Aorta (tissue), 5 donors: ENCODE measurements at regions not wholly inside any gene's neighbourhood (a gene's known extent, or its start where the extent isn't known, plus 50 kb on each side); places are given as distances from the start of the nearest gene placed in this dataset.
A peak's percentile ranks its signal among the peaks of the same experiment; 100 is the strongest.

Experiments
- ATAC-seq: fragments of 200-7000 bp; cut with Tn5 transposase; one replicate; pipeline ENCODE4 v1.9.1; 2022; ENCODE audit warnings: moderate library complexity; ENCODE audit not compliant: low FRiP score
- DNase-seq, 2 donors: peaks; one replicate each; pipeline ENCODE4 v3.0.0-alpha.2; 2020
- H3K27ac ChIP-seq, 2 donors: one replicate each; pipeline ENCODE4 v1.5.1; 2013; ENCODE audit warnings: low read length in 2 of 2, mild to moderate bottlenecking in 2 of 2, moderate library complexity in 2 of 2, control low read depth in 1 of 2, inconsistent platforms in 1 of 2, low read depth in 1 of 2
- H3K27me3 ChIP-seq, 2 donors: one replicate each; pipeline ENCODE4 v1.6.1; 2013; ENCODE audit warnings: control low read depth in 1 of 2, low read length in 1 of 2, mild to moderate bottlenecking in 1 of 2, moderate library complexity in 1 of 2; ENCODE audit not compliant: insufficient read depth in 2 of 2, control insufficient read depth in 1 of 2
- H3K36me3 ChIP-seq, 2 donors: one replicate each; pipeline ENCODE4 v1.6.1; 2013; ENCODE audit warnings: control low read depth in 1 of 2, low read length in 1 of 2, mild to moderate bottlenecking in 1 of 2; ENCODE audit not compliant: insufficient read depth in 2 of 2, control insufficient read depth in 1 of 2
- H3K4me1 ChIP-seq, 2 donors: one replicate each; pipeline ENCODE4 v1.6.1; 2013; ENCODE audit warnings: low read length in 2 of 2, control low read depth in 1 of 2, mild to moderate bottlenecking in 1 of 2, moderate library complexity in 1 of 2; ENCODE audit not compliant: insufficient read depth in 2 of 2, control insufficient read depth in 1 of 2
- H3K4me3 ChIP-seq, 2 donors: one replicate each; pipeline ENCODE4 v1.5.1; 2013; ENCODE audit warnings: low read length in 2 of 2, control low read depth in 1 of 2, mild to moderate bottlenecking in 1 of 2
- H3K9me3 ChIP-seq: one replicate; pipeline ENCODE4 v1.6.1; 2013; ENCODE audit warnings: mild to moderate bottlenecking, low read length; ENCODE audit not compliant: control insufficient read depth
- WGBS, 2 donors: extraction: QIAGEN DNeasy Blood & Tissue Kit; methylation state at CpG; one replicate each; pipeline ENCODE4 v1.1.7; 2013; 5-methylcytosine and 5-hydroxymethylcytosine counted together
- intact Hi-C, 2 donors: fragments of 100-400 bp; cut with DNase I; formaldehyde crosslinking; loops; one replicate each; pipeline versions ENCODE4 v1.14.2 to v1.15.0; 2022
- donor health status: healthy with polysubstance abuse.
- donor health status: Bipolar disorder and iron deficiency.
- donor health status: DM: no; HTN: no; CAD: no.
- donor health status: DM: no; HTN: no; CAD: no.
- donor health status: DM: yes; HTN: yes; CAD: no.

DNA sequence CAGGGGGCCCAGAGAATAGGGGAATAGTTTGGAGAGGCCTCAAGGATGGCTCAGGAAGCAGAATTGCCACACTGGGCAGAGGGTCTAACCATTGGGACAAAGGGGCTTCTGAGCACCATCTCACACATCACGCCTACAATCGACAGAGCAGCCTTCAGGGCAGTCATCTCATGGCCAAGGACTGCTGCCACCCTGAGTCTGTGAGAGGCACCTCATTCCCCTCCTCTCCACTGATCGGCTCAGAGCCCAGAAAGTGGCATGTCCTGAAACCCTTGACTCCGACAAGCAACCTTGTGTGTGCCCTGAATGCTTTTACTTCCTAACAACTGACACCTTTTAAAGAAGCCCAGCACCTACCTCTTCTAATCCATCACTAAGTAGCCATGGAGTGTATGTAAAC lies 128.9 kb upstream of the PTPN3 start:
- DNase-seq (no peak), ATAC-seq (peak; percentile 26)
- H3K36me3 ChIP-seq: no peaks in the 10 kb centered on the region
- peaks cover 2 to 4% of the 10 kb centered on the region in 2 donors for H3K4me1 ChIP-seq
- H3K4me3 ChIP-seq: no peak overlapping the region
- no peak overlapping the region for H3K27ac ChIP-seq
- no peaks in the 10 kb centered on the region for H3K27me3 ChIP-seq
- 14 to 32% methylated on average over 4 of the region's 4 CpGs for WGBS, 2 donors
- intact Hi-C loops: no loop called here
- no peaks in the 10 kb centered on the region for H3K9me3 ChIP-seq

DNA sequence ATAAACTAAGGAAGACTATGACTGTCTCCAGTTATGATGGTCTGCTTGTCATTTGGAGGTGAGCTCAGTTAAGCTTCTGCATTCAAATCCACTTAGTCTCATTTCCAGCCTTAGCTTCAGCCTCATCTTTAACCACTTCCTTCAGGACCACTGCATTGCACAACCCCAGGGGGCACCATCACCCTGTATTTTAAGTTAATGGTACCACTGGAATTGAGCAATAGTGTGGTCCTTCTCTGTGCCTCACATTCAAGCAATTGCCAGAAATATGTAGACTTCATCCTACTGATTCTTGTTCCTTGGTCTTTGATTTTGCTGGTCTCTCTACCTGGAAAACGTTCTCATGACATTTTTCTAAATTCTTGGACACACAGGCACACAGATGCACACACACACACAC lies 131.5 kb upstream of the PTPN3 start:
- no peaks in the 10 kb centered on the region for H3K36me3 ChIP-seq
- peaks cover 2 to 4% of the 10 kb centered on the region in 2 donors for H3K4me1 ChIP-seq
- H3K27me3 ChIP-seq: no peaks in the 10 kb centered on the region
- intact Hi-C loops: no loop called here
- no peaks in the 10 kb centered on the region for H3K9me3 ChIP-seq
- H3K27ac ChIP-seq: no peak overlapping the region
- DNase-seq (no peak), ATAC-seq (no peak)
- no peak overlapping the region for H3K4me3 ChIP-seq
- WGBS, 2 donors: 81 to 87% methylated on average over 1 of the region's 1 CpG

DNA sequence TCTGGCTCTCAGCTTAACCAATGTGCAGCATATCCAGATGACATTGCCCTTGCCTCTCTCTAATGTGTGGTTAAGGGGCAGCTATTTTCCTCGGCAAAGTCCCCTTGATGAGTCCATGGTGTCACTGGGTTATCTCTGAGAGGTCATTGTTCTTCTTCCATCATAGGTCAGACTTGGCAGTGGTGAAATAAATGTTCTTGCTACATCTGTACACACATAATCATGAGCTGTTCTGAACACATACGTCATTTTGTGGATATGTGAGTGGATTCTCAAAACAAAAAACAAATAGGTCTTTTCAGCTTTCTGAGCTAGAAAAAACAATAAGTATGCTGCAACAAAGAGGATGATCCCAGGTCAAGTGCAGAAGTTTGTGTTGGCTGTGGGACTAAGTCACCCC lies 134.7 kb upstream of the PTPN3 start:
- no peak for ATAC-seq
- H3K4me3 ChIP-seq: no peak overlapping the region
- 87 to 92% methylated on average over 2 of the region's 2 CpGs for WGBS, 2 donors
- no peaks in the 10 kb centered on the region for H3K36me3 ChIP-seq
- no peaks in the 10 kb centered on the region for H3K9me3 ChIP-seq
- DNase-seq: no peak
- no peaks in the 10 kb centered on the region for H3K27me3 ChIP-seq
- no peak overlapping the region for H3K27ac ChIP-seq
- intact Hi-C loops: no loop called here
- H3K4me1 ChIP-seq: no peaks in the 10 kb centered on the region

DNA sequence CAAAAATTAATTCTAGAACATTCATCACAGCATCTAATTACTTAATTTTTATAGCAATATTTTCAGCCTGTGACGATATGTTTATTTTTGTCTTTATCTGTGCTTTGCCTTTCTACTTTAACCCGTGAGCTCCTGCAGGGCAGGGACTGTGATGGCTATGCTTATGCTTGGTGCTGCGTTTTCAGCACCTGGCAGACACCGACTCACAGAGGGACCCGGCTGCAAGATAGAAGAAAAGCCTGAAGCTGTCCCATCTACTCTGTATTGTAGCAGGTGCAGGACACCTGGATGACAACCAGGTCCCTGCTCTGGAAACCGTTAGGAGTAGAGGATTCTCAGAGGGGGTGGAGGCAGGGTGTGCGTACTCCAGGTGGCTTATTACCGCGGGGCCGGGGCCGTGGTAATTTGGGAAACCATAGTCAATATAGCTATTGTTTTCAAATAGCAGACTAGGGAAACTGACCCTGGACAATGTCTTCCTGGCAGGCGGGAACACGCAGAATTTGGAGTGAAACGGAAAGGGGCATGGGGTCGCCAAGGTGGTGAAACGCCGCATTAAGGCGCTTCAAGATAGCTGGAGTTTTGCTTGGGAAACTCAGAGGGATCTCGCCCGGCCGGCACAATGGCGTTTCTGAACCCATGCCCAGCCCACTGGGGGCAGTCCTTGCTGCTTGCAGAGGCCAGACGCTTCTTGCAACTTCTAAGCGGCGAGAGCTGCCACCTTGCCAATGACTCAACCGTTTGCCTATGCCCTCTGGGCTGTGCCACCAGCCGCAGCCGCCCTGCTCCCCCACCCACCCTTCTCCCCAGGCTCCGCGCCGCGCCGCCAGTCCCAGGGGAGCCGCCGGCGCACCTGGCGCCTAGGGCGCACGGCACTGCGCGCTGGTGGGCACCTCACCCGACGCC lies 140.1 kb upstream of the PALM2AKAP2 start:
- H3K9me3 ChIP-seq: no peaks in the 10 kb centered on the region
- H3K4me1 ChIP-seq: no peaks in the 10 kb centered on the region
- no peaks in the 10 kb centered on the region for H3K36me3 ChIP-seq
- H3K27me3 ChIP-seq: no peaks in the 10 kb centered on the region
- DNase-seq (peak; percentile 70 to 84), ATAC-seq (peak; percentile 81)
- intact Hi-C loops: no loop called here
- WGBS, 2 donors: 3% methylated on average over 33 to 43 of the region's 43 CpGs
- H3K27ac ChIP-seq: no peak overlapping the region
- H3K4me3 ChIP-seq: peak overlapping the region; percentile 53 to 85

- Histone ChIP-seq H3K36me3 (no peaks in the 10 kb centered on the region), H3K27me3 (no peaks in the 10 kb centered on the region), H3K4me3 (peak overlapping the region; percentile 53 to 85), H3K27ac (no peak overlapping the region), H3K9me3 (no peaks in the 10 kb centered on the region), H3K4me1 (no peaks in the 10 kb centered on the region)
- DNase-seq (peak; percentile 66 to 89), ATAC-seq (peak; percentile 71)
- intact Hi-C loops: no loop called here
- WGBS, 2 donors: 0 to 1% methylated on average over 56 to 59 of the region's 59 CpGs
Measured at GRCh38 chr9:109640580-109641371, 139.2 kb upstream of the PALM2AKAP2 start.

GRCh38 chr9:109641372-109641659 lies 138.7 kb upstream of the PALM2AKAP2 start:
- Histone ChIP-seq H3K4me3 (peak overlapping the region in 1 of 2 donors; percentile 85), H3K36me3 (no peaks in the 10 kb centered on the region), H3K27ac (no peak overlapping the region), H3K9me3 (no peaks in the 10 kb centered on the region), H3K27me3 (no peaks in the 10 kb centered on the region), H3K4me1 (no peaks in the 10 kb centered on the region)
- intact Hi-C loops: no loop called here
- DNase-seq: no peak
- ATAC-seq: no peak
- WGBS, 2 donors: 10 to 13% methylated on average over 8 of the region's 8 CpGs

DNA sequence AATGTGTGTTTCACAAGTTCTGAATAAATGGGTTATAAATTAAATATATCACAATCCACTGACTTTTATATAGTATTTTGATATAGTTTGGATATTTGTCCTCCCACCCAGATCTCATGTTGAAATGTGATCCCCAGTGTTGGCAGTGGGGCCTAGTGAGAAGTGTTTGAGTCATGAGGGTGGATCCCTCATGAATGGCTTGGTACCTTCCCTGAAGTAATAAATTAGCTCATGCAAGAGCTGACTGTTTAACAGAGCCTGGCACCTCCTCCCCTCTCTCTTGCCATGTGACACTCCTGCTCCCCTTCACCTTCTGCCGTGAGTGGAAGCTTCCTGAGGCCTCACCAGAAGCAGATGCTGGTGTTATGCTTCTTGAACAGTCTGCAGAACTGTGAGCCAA lies 127.9 kb upstream of the PALM2AKAP2 start:
- Histone ChIP-seq H3K4me3 (no peak overlapping the region), H3K9me3 (no peaks in the 10 kb centered on the region), H3K36me3 (no peaks in the 10 kb centered on the region), H3K27me3 (no peaks in the 10 kb centered on the region), H3K27ac (no peak overlapping the region), H3K4me1 (no peaks in the 10 kb centered on the region)
- intact Hi-C loops: loop anchor here in 1 of 2 donors (5.0 kb wide), 1 partner anchor 80 kb away; no protein-coding TSS in a partner anchor
- DNase-seq (no peak), ATAC-seq (no peak)
- 81 to 84% methylated on average over 1 of the region's 1 CpG for WGBS, 2 donors

GRCh38 chr9:109652971-109653370 lies 127.0 kb upstream of the PALM2AKAP2 start:
- Histone ChIP-seq H3K36me3 (no peaks in the 10 kb centered on the region), H3K4me3 (no peak overlapping the region), H3K4me1 (no peaks in the 10 kb centered on the region), H3K27me3 (no peaks in the 10 kb centered on the region), H3K27ac (no peak overlapping the region), H3K9me3 (no peaks in the 10 kb centered on the region)
- intact Hi-C loops: loop anchor here (1.0 to 5.0 kb wide), 2 partner anchors 79 to 81 kb away; no protein-coding TSS in a partner anchor
- DNase-seq (no peak), ATAC-seq (no peak)
- 17 to 20% methylated on average over 4 of the region's 4 CpGs for WGBS, 2 donors
